HG02623 (cell line): ENCODE measurements at regions not wholly inside any gene's neighbourhood (a gene's known extent, or its start where the extent isn't known, plus 50 kb on each side); places are given as distances from the start of the nearest gene placed in this dataset.
"Not testable (repeated sequence)": the region's sequence is repeated elsewhere in the genome, so short reads cannot be mapped to it uniquely, and the experiment has no call there.

Experiments
- ATAC-seq: cut with Tn5 transposase; IDR thresholded peaks from one replicate; pipeline ENCODE4 v1.9.1; 2021; ENCODE audit warnings: moderate library complexity; ENCODE audit not compliant: unreplicated experiment

DNA sequence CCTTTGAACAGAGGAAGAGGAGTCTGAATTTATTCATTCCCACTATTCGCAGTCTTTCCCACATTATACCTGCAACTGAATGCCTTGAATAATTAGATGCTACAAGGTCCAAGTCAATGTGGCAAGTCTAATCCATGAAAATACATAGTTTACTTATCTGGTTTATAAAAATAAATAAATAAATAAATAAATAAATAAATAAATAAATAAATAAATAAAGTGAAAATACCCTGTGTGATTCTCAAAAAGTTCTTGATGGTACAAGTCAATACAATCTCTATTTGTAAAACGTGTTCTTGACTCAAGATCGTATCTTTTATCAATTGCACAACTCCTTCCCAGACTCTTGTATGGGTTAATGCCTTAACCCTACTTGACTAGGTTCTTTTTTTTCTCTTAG is 417.7 kb downstream of the ZWINT start:
- ATAC-seq: no peak

DNA sequence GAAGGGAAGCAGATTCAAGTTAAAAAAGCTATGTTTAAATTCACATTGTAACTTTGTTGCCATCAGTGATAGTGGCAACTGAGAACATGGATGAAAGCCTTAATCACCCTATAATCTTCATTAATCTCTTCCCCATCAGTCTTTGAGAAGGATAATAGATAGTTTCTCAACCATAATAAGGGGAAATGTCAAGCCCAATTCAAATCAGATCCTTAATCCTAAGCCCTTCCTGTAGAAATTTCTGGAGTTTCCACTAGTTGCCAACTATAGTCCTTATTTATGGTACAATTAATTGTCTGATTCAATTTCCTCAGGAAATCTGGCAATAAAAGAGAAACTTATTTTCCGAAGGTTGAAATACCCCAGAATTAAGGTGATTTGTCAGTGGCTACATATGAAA is 431.8 kb downstream of the ZWINT start:
- no peak for ATAC-seq

DNA sequence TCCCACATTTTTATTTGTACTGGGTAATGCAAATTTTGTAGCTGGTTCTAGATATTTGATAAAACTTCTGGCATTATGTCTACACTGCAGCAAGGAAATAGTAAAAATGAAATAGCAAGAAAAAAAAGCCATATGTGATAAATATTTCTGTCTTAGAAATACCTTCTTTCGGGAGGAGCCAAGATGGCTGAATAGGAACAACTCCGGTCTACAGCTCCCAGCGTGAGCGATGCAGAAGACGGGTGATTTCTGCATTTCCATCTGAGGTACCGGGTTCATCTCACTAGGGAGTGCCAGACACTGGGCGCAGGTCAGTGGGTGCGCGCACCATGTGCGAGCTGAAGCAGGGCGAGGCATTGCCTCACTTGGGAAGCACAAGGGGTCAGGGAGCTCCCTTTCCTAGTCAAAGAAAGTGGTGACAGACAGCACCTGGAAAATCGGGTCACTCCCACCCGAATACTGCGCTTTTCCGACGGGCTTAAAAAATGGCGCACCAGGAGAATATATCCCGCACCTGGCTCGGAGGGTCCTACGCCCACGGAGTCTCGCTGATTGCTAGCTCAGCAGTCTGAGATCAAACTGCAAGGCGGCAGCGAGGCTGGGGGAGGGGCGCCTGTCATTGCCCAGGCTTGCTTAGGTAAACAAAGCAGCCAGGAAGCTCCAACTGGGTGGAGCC is 461.4 kb downstream of the ZWINT start:
- ATAC-seq: not testable (repeated sequence)

DNA sequence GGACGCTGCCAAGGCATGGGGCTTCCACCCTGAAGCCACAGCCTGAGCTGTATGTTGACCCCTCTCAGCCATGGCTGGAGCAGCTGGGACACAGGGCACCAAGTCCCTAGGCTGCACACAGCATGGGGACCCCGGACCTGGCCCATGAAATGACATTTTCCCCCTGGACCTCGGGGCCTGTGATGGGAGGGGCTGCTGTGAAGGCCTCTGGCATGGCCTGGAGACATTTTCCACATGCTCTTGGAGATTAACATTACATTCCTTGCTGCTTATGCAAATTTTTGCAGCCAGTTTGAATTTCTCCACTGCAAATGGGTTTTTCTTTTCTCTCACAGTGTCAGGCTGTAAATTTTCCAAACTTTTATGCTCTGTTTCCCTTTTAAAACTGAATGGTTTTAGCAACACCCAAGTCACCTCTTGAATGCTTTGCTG is 463.6 kb downstream of the ZWINT start:
- no peak for ATAC-seq

GRCh38 chr10:55892276-55892675 is 468.8 kb downstream of the ZWINT start:
- no peak for ATAC-seq

DNA sequence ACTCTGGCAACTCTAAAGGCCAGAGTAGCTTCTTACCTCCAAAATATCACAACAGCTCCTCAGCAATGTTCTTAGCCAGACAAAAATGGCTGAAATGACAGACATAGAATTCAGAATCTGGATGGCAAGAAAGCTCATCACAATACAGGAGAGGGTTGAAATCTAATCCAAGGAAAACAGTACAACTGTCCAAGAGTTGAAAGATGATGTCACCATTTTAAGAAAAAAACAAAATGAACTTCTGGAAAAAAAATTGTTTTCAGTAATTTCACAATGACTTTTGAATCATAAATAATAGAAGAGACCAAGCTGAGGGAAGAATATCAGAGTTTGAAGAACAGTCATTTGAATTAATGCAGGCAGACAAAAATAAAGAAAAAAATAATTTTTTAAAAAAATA is 479.5 kb downstream of the ZWINT start:
- no peak for ATAC-seq

GRCh38 chr10:55873485-55873884 is 487.6 kb downstream of the ZWINT start:
- no peak for ATAC-seq

DNA sequence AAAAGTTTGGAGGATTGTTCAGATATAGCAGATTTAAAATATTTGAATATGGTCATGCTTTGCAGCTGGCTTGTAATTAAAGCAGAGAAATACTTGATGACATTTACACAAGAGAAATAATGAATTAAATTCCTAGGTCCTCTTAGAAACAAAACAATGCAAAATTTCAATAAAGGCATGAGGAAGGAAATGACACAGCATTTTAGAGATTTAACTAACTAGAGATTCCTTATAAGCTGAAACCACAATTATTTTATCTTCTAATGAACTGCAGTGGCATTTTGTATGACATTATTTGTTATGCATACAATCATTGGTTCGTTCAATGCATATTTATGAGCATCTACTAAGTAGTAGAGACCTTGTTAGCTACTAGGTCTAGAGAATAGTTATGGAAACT is 490.9 kb downstream of the ZWINT start:
- no peak for ATAC-seq

DNA sequence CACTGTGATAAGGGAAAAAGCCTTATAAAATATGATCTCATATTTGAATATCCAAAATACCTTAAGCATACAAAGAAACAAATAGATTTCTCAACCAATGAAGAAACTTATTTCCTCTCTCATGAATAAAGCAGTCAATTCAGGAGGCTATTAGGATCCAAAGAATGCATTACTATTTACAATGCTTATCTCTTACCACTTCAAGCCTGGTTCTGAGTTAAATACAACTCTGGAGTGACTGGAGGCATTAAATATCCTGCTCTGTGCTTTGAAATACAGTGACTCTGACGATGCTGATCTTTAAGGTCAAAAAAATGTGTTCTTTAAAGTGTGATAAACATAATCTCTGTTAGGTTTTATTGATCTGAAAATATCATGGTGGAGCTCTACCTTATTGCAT is 493.2 kb downstream of the ZWINT start:
- no peak for ATAC-seq

DNA sequence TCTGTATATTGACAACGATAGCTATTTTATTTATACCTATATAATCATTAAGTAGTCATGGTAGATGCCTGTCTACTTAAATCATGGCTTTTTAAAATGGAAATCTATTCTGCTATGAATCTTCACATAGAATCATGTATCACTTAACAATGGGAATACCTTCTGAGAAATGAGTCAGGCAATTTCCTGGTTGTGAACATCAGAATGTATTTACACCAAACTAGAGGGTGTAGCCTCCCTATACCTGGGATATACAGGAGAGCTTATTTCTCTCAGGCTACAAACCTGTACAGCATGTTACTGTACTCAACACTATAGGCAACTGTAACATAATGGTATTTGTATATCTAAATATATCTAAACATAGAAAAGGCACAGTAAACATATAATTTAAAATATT is 502.3 kb downstream of the ZWINT start:
- ATAC-seq: no peak

DNA sequence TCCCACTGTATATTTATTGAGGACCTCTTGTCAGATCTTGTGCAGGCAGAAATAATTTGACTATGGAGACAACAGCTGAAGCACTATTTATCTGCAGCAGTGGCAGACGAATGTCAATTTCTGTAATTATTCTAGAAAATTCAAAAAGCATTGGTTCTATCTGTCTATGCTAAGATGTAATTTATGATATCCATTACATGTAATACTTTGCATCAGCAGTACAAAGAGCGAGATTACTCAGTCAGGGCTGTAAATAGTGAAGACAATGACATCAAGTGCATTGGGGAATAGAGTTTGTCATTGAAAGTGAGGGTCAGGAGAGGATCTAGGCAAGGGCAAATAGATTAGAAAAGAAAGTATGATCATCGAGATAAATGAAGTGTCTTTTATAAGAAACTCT is 508.2 kb downstream of the ZWINT start:
- no peak for ATAC-seq

GRCh38 chr10:55837273-55837672 is 523.8 kb downstream of the ZWINT start:
- no peak for ATAC-seq

DNA sequence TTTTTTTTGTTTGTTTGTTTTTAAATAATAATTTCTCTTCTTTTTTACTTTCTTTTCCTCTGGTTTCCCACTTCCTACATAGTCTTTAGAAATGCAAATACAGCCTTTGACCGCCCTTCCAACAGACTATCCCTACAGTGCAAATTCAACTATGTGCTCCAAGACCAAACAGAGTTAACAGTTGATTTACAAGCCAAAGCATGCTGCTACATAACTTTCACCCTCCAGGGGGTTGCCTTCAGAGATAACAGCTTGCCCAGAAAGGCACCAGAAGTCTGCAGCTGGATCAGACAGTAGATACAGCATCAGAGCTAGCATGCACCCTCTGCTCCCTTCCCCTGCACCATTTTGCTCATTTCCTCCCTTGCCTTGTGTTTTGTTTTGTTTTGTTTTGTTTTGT is 539.0 kb downstream of the ZWINT start:
- no peak for ATAC-seq

- ATAC-seq: no peak
Observed at GRCh38 chr10:55820478-55820877, 540.6 kb downstream of the ZWINT start.

DNA sequence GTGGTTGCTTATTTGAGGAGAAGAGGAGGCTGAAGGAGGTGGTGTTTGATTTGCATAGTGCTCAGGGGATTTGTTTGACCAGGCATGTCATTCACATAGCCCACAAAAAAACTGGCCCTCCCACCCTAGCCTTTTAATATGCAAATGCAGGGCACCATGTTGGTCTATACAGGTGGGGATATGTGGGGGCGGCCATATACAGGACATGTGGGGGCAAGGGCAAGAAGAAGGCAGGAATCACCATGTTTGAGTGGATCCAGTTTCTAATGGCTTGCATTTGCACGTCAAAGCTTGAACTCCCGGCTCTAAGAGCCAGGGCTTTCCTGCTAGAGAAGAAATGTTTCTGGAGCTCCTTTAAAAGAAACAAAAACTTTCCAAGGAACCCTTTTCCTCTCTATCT is 541.0 kb downstream of the ZWINT start:
- ATAC-seq: no peak

GRCh38 chr10:55813451-55814170 is 547.4 kb downstream of the ZWINT start:
- ATAC-seq: no peak

- no peak for ATAC-seq
Observed at GRCh38 chr10:55803055-55803454, 558.0 kb downstream of the ZWINT start.

DNA sequence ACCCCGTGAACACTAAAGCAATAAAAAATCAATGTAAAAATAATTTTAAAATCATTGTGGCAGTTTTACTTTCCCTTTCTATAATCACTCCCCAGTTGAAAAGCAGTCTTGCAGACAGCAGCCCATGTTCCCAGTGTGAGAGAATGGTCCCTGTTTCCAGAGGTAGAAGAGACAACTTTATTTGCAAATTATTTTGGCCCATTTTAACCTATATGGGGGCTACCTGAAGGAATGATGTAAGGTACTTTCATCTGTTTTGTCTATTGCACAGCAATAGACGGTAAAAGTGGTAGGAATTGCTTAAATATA is 559.8 kb downstream of the ZWINT start:
- no peak for ATAC-seq

GRCh38 chr10:55800602-55801352 is 560.3 kb downstream of the ZWINT start:
- no peak for ATAC-seq

DNA sequence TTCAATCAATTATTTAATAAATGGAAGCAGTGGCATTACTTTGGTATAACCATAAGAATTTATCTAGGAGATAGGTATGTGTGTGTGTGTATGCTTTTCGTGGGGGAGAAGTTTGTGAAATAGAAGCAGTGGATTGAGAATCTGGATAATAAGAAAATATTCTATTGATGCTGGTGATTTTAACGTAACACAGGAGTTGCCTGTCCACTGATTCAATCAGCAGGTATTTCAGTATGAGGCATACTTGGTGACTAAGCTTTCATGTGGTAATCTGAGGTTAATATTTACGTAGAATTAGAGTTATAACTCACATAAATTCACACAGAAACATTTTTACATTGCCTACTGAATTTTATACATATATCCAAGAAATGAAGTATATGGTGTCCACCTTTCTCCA is 568.0 kb downstream of the ZWINT start:
- ATAC-seq: no peak

GRCh38 chr10:55790276-55790675 is 570.8 kb downstream of the ZWINT start:
- ATAC-seq: not testable (repeated sequence)

- no peak for ATAC-seq
Observed at GRCh38 chr10:55786461-55787050, 574.5 kb downstream of the ZWINT start.
